Central memory CD8-positive, alpha-beta T cell (primary cell): ENCODE measurements at regions not wholly inside any gene's neighbourhood (a gene's known extent, or its start where the extent isn't known, plus 50 kb on each side); places are given as distances from the start of the nearest gene placed in this dataset.

Experiments
- ATAC-seq: fragments of 150-1000 bp; cut with Tn5 transposase; replicated peaks from 2 replicates; pipeline ENCODE4 v1.10.0; 2022; ENCODE audit warnings: mild to moderate bottlenecking, moderate FRiP score, moderate number of reproducible peaks; ENCODE audit not compliant: poor library complexity, severe bottlenecking; ENCODE audit errors: extremely low read depth
- DNase-seq, 2 donors: peaks; one replicate each; pipeline ENCODE4 v3.0.0; 2021; ENCODE audit warnings: low spot score in 2 of 2
- H3K27ac Mint-ChIP-seq: one replicate; pipeline ENCODE4 v1.8.0; 2022; ENCODE audit warnings: low read depth, mild to moderate bottlenecking, moderate library complexity, mixed read lengths
- H3K27me3 Mint-ChIP-seq: one replicate; pipeline ENCODE4 v1.8.0; 2022; ENCODE audit warnings: mixed read lengths
- H3K36me3 Mint-ChIP-seq: one replicate; pipeline ENCODE4 v1.8.0; 2022; ENCODE audit warnings: mild to moderate bottlenecking, moderate library complexity, mixed read lengths; ENCODE audit not compliant: insufficient read depth
- H3K4me1 Mint-ChIP-seq: one replicate; pipeline ENCODE4 v1.8.0; 2022; ENCODE audit warnings: mixed read lengths
- H3K4me3 Mint-ChIP-seq: one replicate; pipeline ENCODE4 v1.8.0; 2022; ENCODE audit warnings: mild to moderate bottlenecking, moderate library complexity, mixed read lengths
- H3K9me3 Mint-ChIP-seq: one replicate; pipeline ENCODE4 v1.8.0; 2022; ENCODE audit warnings: mixed read lengths

DNA sequence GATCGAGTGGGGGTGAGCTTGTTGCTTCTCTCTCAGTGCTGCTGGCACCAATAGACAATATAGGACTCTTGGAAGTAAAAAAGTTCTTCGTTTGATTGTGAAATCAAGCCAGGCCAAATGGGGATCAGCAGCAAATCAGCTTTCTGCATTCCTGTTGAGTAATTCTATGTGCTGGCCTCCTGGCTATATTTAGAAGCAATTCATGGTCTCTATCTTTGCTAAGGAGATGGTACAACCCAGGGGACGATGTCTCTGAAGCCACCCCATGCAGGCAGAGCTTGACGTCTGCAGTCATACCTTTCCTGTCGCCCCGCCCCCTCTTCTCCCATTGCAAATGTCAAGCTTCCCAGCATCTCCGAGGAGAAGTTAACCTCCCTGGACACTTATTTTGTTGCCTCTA, 199.1 kb downstream of the SCP2D1 start:
- H3K27me3 Mint-ChIP-seq = no peaks in the 10 kb centered on the region
- H3K27ac Mint-ChIP-seq = no peak overlapping the region
- no peaks in the 10 kb centered on the region for H3K9me3 Mint-ChIP-seq
- no peak for ATAC-seq
- H3K4me1 Mint-ChIP-seq = no peaks in the 10 kb centered on the region
- no peak overlapping the region for H3K4me3 Mint-ChIP-seq
- no peak for DNase-seq
- H3K36me3 Mint-ChIP-seq = no peaks in the 10 kb centered on the region

DNA sequence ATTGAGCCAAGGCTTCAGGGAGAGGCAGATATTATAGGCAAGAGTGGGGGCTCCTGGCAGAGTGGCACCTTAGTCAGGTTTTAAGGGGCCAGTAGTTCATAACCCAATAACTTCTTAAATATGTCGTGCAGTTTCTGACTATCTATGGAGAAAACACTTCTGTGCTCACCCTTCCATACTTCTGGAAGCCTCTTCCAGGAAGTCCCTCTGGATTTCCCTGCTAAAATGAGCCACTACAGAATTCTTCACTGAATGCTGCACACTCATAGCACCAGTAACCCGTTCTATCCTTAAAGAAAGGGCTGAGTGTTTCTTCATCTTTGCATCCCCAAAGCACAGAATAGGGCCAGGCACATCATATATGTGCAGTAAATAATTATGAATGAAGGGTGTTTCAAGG, 198.5 kb upstream of the SLC24A3 start:
- H3K27me3 Mint-ChIP-seq = no peaks in the 10 kb centered on the region
- no peak for DNase-seq
- no peaks in the 10 kb centered on the region for H3K9me3 Mint-ChIP-seq
- H3K36me3 Mint-ChIP-seq = no peaks in the 10 kb centered on the region
- no peaks in the 10 kb centered on the region for H3K4me1 Mint-ChIP-seq
- H3K4me3 Mint-ChIP-seq = no peak overlapping the region
- H3K27ac Mint-ChIP-seq = no peak overlapping the region
- ATAC-seq = no peak

DNA sequence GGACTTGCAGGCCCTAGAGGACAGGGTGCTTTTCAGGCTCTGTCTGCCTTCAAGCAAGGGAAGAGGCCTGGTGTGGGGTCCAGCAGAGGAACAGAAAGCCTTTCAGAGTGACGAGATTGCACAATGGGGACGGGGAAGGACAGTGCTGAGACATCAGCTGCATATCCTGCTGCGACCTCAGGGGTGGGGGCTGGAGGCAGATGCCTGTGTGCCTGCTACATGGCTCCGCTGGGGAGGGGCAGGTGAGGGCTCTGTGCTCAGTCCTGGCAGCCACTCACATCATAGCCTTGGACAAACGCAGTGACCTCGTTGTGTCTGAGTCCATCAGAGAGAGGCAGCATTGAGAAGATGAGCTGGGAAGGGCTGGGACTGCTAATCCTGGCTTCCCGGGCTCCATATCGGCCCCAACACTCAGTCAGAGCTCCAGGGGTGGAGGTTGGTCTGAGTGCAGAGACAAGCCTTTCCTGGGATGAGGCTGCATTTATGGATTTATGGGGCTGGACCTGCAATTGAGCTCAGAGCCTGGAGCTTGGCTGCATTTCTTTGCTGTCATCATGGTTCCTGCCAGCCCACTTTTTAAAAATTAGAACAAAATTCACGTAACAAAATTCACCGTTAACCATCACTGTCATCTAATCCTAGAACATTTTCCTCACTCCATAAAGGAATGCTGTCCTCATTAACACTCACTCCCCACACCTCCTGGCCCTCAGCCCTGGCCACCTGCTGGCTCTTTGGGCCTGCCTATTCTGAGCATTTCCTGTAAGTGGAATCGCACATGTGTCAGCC, 196.9 kb upstream of the SLC24A3 start:
- ATAC-seq (no peak), DNase-seq (no peak)
- Mint-ChIP-seq H3K27ac (no peak overlapping the region), H3K27me3 (no peaks in the 10 kb centered on the region), H3K36me3 (no peaks in the 10 kb centered on the region), H3K4me1 (no peaks in the 10 kb centered on the region), H3K9me3 (no peaks in the 10 kb centered on the region), H3K4me3 (no peak overlapping the region)

DNA sequence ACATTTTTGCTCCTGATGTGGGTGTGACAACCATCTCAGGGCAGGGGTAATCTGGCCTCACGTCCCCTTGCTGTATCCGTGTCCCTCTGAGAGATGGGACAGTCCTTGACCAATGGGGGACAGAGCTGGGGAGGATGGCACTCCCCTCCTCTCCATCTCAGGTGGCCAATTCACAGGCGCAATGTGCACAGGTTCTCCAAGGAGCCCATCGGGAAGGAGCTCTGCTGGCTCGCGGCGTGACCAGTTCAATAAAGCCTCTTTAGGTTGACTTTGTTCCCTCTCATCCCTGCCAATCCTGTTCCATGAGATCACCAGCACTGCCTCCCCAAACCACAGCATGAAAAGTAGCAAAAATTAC, 196.3 kb upstream of the SLC24A3 start:
- no peaks in the 10 kb centered on the region for H3K9me3 Mint-ChIP-seq
- H3K36me3 Mint-ChIP-seq = no peaks in the 10 kb centered on the region
- DNase-seq = no peak
- no peak overlapping the region for H3K4me3 Mint-ChIP-seq
- H3K27ac Mint-ChIP-seq = no peak overlapping the region
- H3K4me1 Mint-ChIP-seq = no peaks in the 10 kb centered on the region
- no peak for ATAC-seq
- no peaks in the 10 kb centered on the region for H3K27me3 Mint-ChIP-seq

DNA sequence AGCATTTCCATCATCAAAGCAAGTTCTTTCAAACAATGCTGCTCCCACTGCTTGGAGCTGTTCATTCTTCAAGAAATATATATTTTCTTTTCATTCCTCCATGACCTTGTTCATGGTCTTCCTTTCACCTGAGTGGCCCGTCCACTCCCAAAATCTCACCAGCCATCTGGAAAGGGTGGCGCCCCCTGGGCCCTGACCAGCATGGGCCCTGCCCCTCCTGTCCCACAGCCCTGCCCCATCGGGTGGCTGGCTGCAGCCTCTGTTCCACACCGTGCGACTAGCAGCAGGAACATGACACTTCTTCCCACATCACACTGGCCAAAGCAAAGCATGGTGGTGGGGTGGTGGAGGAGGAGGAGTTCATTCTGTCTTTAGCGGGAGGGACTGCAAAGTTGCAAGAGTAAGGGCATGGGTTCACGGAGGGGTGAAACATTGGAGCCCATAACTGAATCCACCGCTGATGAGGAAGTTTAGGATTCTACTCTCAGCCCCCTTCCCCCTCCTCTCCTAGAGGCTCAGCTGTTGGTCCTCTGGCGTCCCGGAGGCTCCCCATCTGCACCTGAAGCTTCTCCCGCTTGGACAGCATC, 195.2 kb upstream of the SLC24A3 start:
- DNase-seq (no peak), ATAC-seq (no peak)
- Mint-ChIP-seq H3K27ac (no peak overlapping the region), H3K27me3 (no peaks in the 10 kb centered on the region), H3K4me1 (no peaks in the 10 kb centered on the region), H3K9me3 (no peaks in the 10 kb centered on the region), H3K36me3 (no peaks in the 10 kb centered on the region), H3K4me3 (no peak overlapping the region)

DNA sequence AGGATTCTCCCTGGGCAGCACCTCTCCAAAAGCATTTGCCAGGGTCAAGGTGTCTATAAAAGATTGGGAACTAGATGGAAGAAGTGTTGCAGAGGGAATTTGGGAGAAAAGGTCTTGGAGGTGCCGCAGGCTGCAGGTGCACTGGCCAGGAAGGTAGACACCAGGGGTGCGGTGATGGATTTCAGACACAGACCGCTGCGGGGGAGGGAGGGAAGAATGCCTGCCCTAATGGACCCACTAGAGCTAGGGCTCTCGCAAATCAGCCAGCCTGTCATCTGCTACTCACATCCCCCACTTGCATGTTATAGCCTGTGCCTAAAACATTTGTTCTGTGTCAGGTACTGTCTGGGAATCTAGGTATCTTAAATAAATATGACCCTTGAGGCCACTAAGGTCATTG, 193.6 kb upstream of the SLC24A3 start:
- Mint-ChIP-seq H3K4me3 (no peak overlapping the region), H3K27me3 (no peaks in the 10 kb centered on the region), H3K4me1 (no peaks in the 10 kb centered on the region), H3K27ac (no peak overlapping the region), H3K36me3 (no peaks in the 10 kb centered on the region), H3K9me3 (no peaks in the 10 kb centered on the region)
- DNase-seq = no peak
- no peak for ATAC-seq

DNA sequence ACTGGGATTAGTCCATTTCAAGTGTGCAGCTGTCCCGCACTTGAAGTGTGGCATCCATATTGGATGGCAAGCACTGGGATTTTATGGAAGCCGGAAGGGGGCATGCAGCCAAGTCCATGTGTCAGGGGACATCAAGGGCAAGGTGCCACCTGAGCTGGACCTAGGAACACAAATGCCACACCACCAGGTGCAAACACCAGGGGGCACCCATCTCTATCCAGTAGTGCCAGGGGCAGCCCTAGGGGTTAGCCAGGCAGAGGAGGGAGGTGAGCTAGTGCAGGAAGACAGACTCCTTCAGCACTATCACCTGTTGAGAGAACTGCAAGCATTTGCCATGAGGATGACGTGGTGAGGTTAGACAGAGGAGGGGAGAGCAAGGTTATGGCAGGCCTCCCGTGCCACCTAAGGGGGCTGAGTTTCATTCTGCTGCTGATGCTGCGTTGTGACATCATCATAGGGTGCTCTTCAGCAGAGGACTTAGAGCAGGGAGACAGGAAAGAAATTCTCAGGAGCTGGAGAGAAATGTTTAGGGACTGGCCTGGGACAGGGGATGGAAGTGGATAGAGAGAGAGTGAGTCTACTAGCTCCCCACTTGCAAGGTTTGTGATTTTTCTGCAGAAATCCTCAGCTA, 192.6 kb upstream of the SLC24A3 start:
- no peaks in the 10 kb centered on the region for H3K4me1 Mint-ChIP-seq
- H3K36me3 Mint-ChIP-seq = no peaks in the 10 kb centered on the region
- H3K27ac Mint-ChIP-seq = no peak overlapping the region
- ATAC-seq = no peak
- no peaks in the 10 kb centered on the region for H3K27me3 Mint-ChIP-seq
- no peaks in the 10 kb centered on the region for H3K9me3 Mint-ChIP-seq
- no peak overlapping the region for H3K4me3 Mint-ChIP-seq
- no peak for DNase-seq

DNA sequence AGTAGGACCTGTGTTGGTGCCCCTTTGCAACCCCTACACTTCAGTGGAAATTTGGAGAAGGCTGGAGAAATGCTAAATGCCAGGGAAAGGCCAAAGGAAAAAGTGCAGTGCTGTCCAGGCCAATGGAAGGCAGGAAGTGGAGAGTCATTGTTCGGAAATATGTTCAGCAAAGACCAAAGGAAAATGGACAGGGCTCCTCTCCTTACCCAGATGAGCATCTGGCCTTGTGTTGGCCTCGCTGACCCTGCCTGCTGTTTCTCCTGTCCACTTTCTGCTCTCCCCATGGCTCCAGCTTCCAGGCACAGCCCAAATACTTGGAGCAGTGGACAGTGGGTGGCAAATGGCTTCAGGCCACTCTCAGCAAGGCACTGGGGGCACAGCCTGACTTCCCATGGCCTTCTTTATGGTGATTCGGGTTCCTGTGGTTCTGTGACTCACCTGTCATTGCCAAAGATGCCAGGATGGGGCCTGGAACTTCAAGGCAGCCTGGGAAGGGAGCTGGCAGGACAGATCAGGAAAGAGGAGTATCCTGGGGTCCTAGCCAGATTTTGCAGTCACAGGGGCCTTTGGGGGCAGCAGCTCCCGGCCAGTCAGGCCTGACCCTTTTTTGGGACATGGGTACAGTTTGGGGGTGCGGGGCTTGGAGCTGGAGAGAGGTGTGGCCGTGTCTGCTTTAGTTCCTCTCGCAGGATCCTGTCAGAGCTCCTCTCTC, 190.9 kb upstream of the SLC24A3 start:
- Mint-ChIP-seq H3K36me3 (no peaks in the 10 kb centered on the region), H3K27ac (no peak overlapping the region), H3K4me3 (no peak overlapping the region), H3K27me3 (no peaks in the 10 kb centered on the region), H3K9me3 (no peaks in the 10 kb centered on the region), H3K4me1 (no peaks in the 10 kb centered on the region)
- no peak for ATAC-seq
- DNase-seq = no peak

DNA sequence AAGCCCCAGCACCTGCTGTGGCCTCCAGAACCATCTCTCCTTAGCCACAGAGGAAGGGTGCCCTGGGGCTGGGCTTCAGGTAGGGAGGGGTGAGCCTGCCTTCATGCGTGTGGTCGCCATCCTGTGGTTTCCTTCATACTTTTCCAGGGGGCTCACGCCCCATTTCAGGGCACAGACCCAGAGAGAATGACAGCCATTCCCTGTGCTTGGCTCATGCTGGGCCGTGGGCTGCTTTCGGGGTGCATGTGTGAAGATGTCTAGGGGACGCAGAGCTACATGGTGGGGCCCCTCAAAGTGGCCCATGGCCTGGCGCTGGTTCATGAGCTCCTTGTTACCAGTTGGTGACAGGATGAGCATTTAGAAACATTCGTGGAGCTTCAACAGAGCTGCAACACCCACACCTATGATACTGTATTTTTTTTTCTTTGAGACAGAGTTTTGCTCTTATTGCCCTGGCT, 190.3 kb upstream of the SLC24A3 start:
- ATAC-seq = no peak
- H3K36me3 Mint-ChIP-seq = no peaks in the 10 kb centered on the region

DNA sequence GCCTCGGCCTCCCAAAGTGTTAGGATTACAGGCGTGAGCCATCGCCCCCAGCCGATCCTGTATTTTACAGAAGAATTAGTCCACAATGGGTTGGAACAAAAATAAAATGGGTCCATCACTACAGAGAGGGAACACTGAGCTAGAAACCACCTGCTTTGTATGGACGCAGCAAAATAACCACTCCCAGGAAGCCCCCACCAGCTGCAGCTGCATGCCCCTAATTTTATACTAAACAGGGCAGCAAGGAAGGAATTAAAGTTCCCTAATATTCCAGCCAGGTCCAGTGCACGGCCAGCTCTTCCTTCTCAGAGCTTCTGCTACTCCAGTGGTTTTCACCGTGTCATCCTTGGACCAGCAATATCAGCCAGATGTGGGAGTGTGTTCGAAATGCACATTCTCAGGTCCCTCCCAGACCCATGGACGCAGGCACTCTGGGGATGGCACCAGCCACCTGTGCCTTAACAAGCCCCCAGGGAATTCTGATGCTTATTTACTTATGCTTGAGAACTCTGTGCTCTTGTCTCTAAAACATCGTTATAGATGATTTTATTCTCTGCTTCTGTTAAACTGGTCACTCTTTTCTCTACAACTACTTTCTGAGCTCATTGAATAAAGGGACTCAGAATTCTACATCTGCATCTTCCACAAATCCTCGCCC, 189.5 kb upstream of the SLC24A3 start:
- H3K27ac Mint-ChIP-seq = no peak overlapping the region
- no peak for ATAC-seq
- DNase-seq = no peak
- no peaks in the 10 kb centered on the region for H3K4me1 Mint-ChIP-seq
- no peaks in the 10 kb centered on the region for H3K36me3 Mint-ChIP-seq
- no peak overlapping the region for H3K4me3 Mint-ChIP-seq
- no peaks in the 10 kb centered on the region for H3K9me3 Mint-ChIP-seq
- no peaks in the 10 kb centered on the region for H3K27me3 Mint-ChIP-seq

More for the DNA sequence above, 190.3 kb upstream of the SLC24A3 start:
- H3K4me3 Mint-ChIP-seq = no peak overlapping the region
- no peaks in the 10 kb centered on the region for H3K9me3 Mint-ChIP-seq
- no peaks in the 10 kb centered on the region for H3K4me1 Mint-ChIP-seq
- no peak for DNase-seq
- H3K27me3 Mint-ChIP-seq = no peaks in the 10 kb centered on the region
- H3K27ac Mint-ChIP-seq = no peak overlapping the region

DNA sequence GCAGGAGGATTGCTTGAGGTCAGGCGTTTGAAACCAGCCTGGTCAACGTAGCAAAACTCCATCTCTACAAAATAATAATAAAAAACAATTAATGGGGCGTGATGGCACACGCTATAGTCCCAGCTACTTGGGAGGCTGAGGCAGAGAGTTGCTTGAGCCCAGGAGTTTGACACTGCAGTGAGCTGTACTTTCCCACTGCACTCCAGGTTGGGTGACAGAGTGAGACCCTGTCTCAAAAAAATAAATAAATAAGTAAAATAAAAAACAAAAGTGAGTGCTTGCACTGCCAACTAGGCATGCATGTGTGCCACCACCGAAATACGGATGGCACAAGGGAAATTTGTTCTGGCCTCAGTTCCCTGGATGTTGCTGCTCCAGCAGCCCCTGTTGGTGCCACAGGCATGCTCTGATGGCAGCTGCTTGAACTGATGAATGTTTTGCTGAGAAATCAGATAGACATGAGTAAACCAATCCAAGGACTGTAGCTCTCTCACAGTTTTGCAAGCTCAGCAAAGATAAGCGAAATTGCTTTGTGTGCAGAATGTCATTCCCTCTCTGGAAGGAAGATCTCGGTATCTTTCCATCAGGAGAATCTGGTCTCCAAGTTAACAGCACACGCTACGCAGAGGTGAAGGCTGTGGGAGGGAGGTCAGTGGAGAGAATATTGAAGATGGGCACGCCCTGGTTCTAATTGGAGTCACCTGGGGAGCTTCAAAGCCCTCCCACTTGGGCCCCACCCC, 188.0 kb upstream of the SLC24A3 start:
- no peak for ATAC-seq
- Mint-ChIP-seq H3K27ac (no peak overlapping the region), H3K27me3 (no peaks in the 10 kb centered on the region), H3K36me3 (no peaks in the 10 kb centered on the region), H3K4me1 (no peaks in the 10 kb centered on the region), H3K4me3 (no peak overlapping the region), H3K9me3 (no peaks in the 10 kb centered on the region)
- no peak for DNase-seq
